ENCODE measurements at regions not wholly inside any gene's neighbourhood (a gene's known extent, or its start where the extent isn't known, plus 50 kb on each side); places are given as distances from the start of the nearest gene placed in this dataset.

- no peaks in the 10 kb centered on the region for H3K36me3 ChIP-seq
- intact Hi-C loops (cut with DNase I): no loop called here
- no peaks in the 10 kb centered on the region for H3K9me3 ChIP-seq
- DNase-seq: no peak
- WGBS, 2 donors: 69 to 71% methylated on average over 1 of the region's 1 CpG
- H3K27me3 ChIP-seq: no peaks in the 10 kb centered on the region
- TF ChIP-seq CTCF (IDR thresholded peaks at IDR 0.05): no peak
- TF ChIP-seq POLR2A (IDR thresholded peaks at IDR 0.05): no peak
- no peak overlapping the region for H3K27ac ChIP-seq
- peaks cover 0 to 1% of the 10 kb centered on the region in 2 donors for H3K4me1 ChIP-seq
- H3K4me3 ChIP-seq (replicated peaks in 1 of 3): no peak overlapping the region
Measured at GRCh38 chr3:124395584-124396338, 334.5 kb upstream of the UMPS start.

GRCh38 chr3:124396339-124396950 lies 333.8 kb upstream of the UMPS start:
- WGBS, 2 donors: 82 to 85% methylated on average over 5 of the region's 5 CpGs
- Histone ChIP-seq H3K4me3 (replicated peaks in 1 of 3) (no peak overlapping the region), H3K4me1 (peaks cover 4% of the 10 kb centered on the region in 2 donors), H3K36me3 (no peaks in the 10 kb centered on the region), H3K27ac (no peak overlapping the region), H3K27me3 (no peaks in the 10 kb centered on the region), H3K9me3 (no peaks in the 10 kb centered on the region)
- intact Hi-C loops (cut with DNase I): no loop called here
- no peak for DNase-seq
- TF ChIP-seq POLR2A (IDR thresholded peaks at IDR 0.05): no peak
- no peak for TF ChIP-seq CTCF (IDR thresholded peaks at IDR 0.05)

- peaks cover 8 to 10% of the 10 kb centered on the region in 2 donors for H3K4me1 ChIP-seq
- no peak overlapping the region for H3K27ac ChIP-seq
- no peak overlapping the region for H3K4me3 ChIP-seq (replicated peaks in 1 of 3)
- intact Hi-C loops (cut with DNase I): no loop called here
- TF ChIP-seq POLR2A (IDR thresholded peaks at IDR 0.05): no peak
- TF ChIP-seq CTCF (IDR thresholded peaks at IDR 0.05): no peak
- no peak for DNase-seq
- no peaks in the 10 kb centered on the region for H3K36me3 ChIP-seq
- WGBS, 2 donors: 92 to 94% methylated on average over 4 of the region's 4 CpGs
- no peaks in the 10 kb centered on the region for H3K27me3 ChIP-seq
- no peaks in the 10 kb centered on the region for H3K9me3 ChIP-seq
Measured at GRCh38 chr3:124397088-124397487, 333.2 kb upstream of the UMPS start.

GRCh38 chr3:124398594-124398993 lies 331.7 kb upstream of the UMPS start:
- H3K27ac ChIP-seq: no peak overlapping the region
- 92 to 93% methylated on average over 7 of the region's 7 CpGs for WGBS, 2 donors

More at GRCh38 chr3:124398594-124398993, 331.7 kb upstream of the UMPS start:
- no peak overlapping the region for H3K4me3 ChIP-seq (replicated peaks in 1 of 3)
- intact Hi-C loops (cut with DNase I): no loop called here
- no peaks in the 10 kb centered on the region for H3K36me3 ChIP-seq
- TF ChIP-seq POLR2A (IDR thresholded peaks at IDR 0.05) (no peak), CTCF (IDR thresholded peaks at IDR 0.05) (no peak)
- H3K9me3 ChIP-seq: no peaks in the 10 kb centered on the region
- no peaks in the 10 kb centered on the region for H3K27me3 ChIP-seq
- no peak for DNase-seq
- peaks cover 8 to 10% of the 10 kb centered on the region in 2 donors for H3K4me1 ChIP-seq

Data from thyroid gland (tissue), 4 donors.